Osteocyte (in vitro differentiated cells): ENCODE measurements at regions not wholly inside any gene's neighbourhood (a gene's known extent, or its start where the extent isn't known, plus 50 kb on each side); places are given as distances from the start of the nearest gene placed in this dataset.

ENCODE experiments used
- DNase-seq: peaks from one replicate; pipeline ENCODE4 v3.0.0; 2021; ENCODE audit warnings: mixed read lengths; ENCODE audit not compliant: unreplicated experiment; ENCODE audit errors: extremely low spot score
- H3K27ac Mint-ChIP-seq: one replicate; pipeline ENCODE4 v1.8.0; 2021; ENCODE audit warnings: mild to moderate bottlenecking, mixed read lengths; ENCODE audit not compliant: unreplicated experiment
- H3K27me3 Mint-ChIP-seq: one replicate; pipeline ENCODE4 v1.8.0; 2021; ENCODE audit warnings: mixed read lengths; ENCODE audit not compliant: unreplicated experiment
- H3K36me3 Mint-ChIP-seq: one replicate; pipeline ENCODE4 v1.8.0; 2021; ENCODE audit warnings: mixed read lengths; ENCODE audit not compliant: unreplicated experiment
- H3K4me1 Mint-ChIP-seq: one replicate; pipeline ENCODE4 v1.8.0; 2021; ENCODE audit warnings: mixed read lengths; ENCODE audit not compliant: unreplicated experiment
- H3K4me3 Mint-ChIP-seq: one replicate; pipeline ENCODE4 v1.8.0; 2021; ENCODE audit warnings: mild to moderate bottlenecking, moderate library complexity, mixed read lengths; ENCODE audit not compliant: unreplicated experiment
- H3K9me3 Mint-ChIP-seq: one replicate; pipeline ENCODE4 v1.8.0; 2021; ENCODE audit warnings: mixed read lengths; ENCODE audit not compliant: unreplicated experiment
- CTCF ChIP-seq: fragments of 200-600 bp; sonication (generic); IDR thresholded peaks from 2 replicates; pipeline ENCODE4 v1.5.0; 2021; ENCODE audit warnings: antibody characterized with exemption, mild to moderate bottlenecking, moderate library complexity

GRCh38 chr22:26763633-26764361 is 106.4 kb downstream of the MIAT start:
- peaks cover 23% of the 10 kb centered on the region for H3K4me1 Mint-ChIP-seq
- H3K27me3 Mint-ChIP-seq: no peaks in the 10 kb centered on the region
- H3K4me3 Mint-ChIP-seq: no peak overlapping the region
- no peak for DNase-seq
- H3K36me3 Mint-ChIP-seq: peaks cover 9% of the 10 kb centered on the region
- H3K27ac Mint-ChIP-seq: peak overlapping the region; percentile 27
- no peak for TF ChIP-seq CTCF
- no peaks in the 10 kb centered on the region for H3K9me3 Mint-ChIP-seq

GRCh38 chr22:26766510-26767350 is 109.3 kb downstream of the MIAT start:
- H3K27ac Mint-ChIP-seq: no peak overlapping the region
- H3K36me3 Mint-ChIP-seq: peaks cover 9% of the 10 kb centered on the region
- H3K4me3 Mint-ChIP-seq: no peak overlapping the region
- peaks cover 32% of the 10 kb centered on the region for H3K4me1 Mint-ChIP-seq
- H3K9me3 Mint-ChIP-seq: no peaks in the 10 kb centered on the region
- no peak for DNase-seq
- no peak for TF ChIP-seq CTCF
- no peaks in the 10 kb centered on the region for H3K27me3 Mint-ChIP-seq

- H3K4me1 Mint-ChIP-seq: peaks cover 32% of the 10 kb centered on the region
- no peak overlapping the region for H3K4me3 Mint-ChIP-seq
- no peaks in the 10 kb centered on the region for H3K9me3 Mint-ChIP-seq
- H3K27me3 Mint-ChIP-seq: no peaks in the 10 kb centered on the region
- no peak for TF ChIP-seq CTCF
- peaks cover 9% of the 10 kb centered on the region for H3K36me3 Mint-ChIP-seq
- H3K27ac Mint-ChIP-seq: no peak overlapping the region
- no peak for DNase-seq
Measured at GRCh38 chr22:26767351-26768155, 110.2 kb downstream of the MIAT start.

- Mint-ChIP-seq H3K4me1 (peaks cover 28% of the 10 kb centered on the region), H3K27ac (no peak overlapping the region), H3K4me3 (no peak overlapping the region), H3K27me3 (no peaks in the 10 kb centered on the region), H3K36me3 (peaks cover 9% of the 10 kb centered on the region), H3K9me3 (no peaks in the 10 kb centered on the region)
- TF ChIP-seq CTCF: no peak
- DNase-seq: no peak
Measured at GRCh38 chr22:26768156-26768515, 110.7 kb downstream of the MIAT start.

GRCh38 chr22:26768952-26769351 is 111.6 kb downstream of the MIAT start:
- Mint-ChIP-seq H3K27ac (no peak overlapping the region), H3K36me3 (peaks cover 9% of the 10 kb centered on the region), H3K4me3 (no peak overlapping the region), H3K27me3 (no peaks in the 10 kb centered on the region), H3K9me3 (no peaks in the 10 kb centered on the region), H3K4me1 (peaks cover 20% of the 10 kb centered on the region)
- no peak for TF ChIP-seq CTCF
- DNase-seq: no peak
